GM12873 (cell line): ENCODE measurements at regions not wholly inside any gene's neighbourhood (a gene's known extent, or its start where the extent isn't known, plus 50 kb on each side); places are given as distances from the start of the nearest gene placed in this dataset.

Experiments
- TF ChIP-seq, protein P1 (sequence below): IDR thresholded peaks from 2 replicates; pipeline ENCODE4 v1.5.1; 2012; ENCODE audit warnings: low read depth, mild to moderate bottlenecking, moderate library complexity, low read length, control low read depth; ENCODE audit not compliant: insufficient read depth; ENCODE audit errors: missing control alignments

- TF ChIP-seq, protein P1, sequence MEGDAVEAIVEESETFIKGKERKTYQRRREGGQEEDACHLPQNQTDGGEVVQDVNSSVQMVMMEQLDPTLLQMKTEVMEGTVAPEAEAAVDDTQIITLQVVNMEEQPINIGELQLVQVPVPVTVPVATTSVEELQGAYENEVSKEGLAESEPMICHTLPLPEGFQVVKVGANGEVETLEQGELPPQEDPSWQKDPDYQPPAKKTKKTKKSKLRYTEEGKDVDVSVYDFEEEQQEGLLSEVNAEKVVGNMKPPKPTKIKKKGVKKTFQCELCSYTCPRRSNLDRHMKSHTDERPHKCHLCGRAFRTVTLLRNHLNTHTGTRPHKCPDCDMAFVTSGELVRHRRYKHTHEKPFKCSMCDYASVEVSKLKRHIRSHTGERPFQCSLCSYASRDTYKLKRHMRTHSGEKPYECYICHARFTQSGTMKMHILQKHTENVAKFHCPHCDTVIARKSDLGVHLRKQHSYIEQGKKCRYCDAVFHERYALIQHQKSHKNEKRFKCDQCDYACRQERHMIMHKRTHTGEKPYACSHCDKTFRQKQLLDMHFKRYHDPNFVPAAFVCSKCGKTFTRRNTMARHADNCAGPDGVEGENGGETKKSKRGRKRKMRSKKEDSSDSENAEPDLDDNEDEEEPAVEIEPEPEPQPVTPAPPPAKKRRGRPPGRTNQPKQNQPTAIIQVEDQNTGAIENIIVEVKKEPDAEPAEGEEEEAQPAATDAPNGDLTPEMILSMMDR: no peak
Measured at GRCh38 chr3:118472586-118472985, 562.1 kb downstream of the IGSF11 start.

- TF ChIP-seq, protein P1: no peak
Measured at GRCh38 chr3:118473343-118473742, 561.3 kb downstream of the IGSF11 start.

DNA sequence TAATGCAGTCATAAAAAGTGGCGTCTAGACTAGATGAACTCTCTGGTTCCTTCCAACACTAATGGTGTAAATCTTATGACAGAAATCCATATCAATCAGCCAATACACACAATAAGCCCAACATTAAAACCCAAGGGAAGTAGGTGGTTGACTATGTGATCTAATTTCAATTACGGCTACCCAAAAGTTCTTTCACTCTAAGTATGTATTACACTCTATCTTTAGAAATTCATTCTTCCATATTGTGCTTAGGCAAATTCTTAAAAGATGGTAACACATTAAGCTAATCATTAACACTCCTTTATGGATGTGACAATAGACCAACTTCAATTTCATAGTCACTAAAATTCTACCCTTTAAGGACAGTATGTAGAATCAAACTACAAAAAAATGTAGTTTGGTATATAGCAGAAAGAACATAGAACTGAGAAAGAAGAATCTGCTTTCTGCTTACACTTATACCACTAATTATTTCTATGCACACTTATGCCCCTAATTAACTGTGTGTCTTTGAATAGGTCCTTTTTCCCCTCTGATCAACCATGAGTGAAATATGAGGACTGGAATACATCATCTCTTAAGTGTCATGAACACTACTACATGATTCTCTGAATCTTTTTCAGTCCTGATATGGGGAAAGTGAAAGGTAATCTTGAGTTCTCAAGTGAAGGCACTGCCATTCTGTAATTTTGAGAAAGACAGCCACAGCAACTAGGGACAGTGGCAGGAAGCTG lies 557.6 kb downstream of the IGSF11 start:
- TF ChIP-seq, protein P1: no peak

GRCh38 chr3:118477768-118478167 lies 556.9 kb downstream of the IGSF11 start:
- TF ChIP-seq, protein P1: no peak

DNA sequence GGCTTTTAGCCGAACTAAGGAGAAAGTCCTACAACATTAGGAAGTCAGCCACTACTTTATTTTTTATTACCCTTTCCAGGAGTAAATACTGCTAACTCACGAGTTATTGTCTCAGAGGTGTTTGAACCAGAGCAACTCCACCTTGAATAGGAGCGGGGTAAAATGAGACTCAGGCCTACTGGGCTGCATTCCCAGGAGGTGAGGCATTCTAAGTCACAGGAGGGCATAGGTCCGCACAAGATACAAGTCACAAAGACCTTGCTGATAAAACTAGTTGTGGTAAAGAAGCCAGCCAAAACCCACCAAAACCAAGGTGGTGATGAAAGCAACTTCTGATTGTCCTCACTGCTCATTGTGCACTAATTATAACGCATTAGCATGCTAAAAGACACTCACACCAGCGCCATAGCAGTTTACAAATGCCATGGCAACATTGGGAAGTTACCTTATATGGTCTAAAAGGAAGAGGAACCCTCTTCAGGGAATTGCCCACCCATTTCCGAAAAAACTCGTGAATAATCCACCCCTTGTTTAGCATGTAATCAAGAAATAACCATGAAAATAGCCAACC lies 555.9 kb downstream of the IGSF11 start:
- TF ChIP-seq, protein P1: no peak

DNA sequence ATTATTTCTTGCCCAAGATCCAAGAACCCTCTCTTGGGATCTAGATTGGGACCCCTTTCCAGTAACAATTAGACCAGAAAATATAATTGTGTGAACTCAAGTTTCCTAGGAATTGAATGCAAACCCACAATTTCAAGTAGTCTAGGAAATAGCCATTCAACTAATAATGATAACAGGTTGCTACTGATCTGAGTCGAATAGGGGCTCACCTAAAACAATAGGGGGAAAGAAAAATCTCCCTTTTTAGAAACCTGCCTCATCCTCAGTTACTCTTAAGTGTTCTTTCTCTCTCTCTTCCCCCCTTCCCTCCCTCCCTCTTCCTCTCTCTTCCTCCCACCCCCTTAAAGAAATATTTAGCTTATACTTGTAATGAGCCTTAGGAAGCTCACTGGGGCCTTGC lies 555.3 kb downstream of the IGSF11 start:
- TF ChIP-seq, protein P1: no peak

DNA sequence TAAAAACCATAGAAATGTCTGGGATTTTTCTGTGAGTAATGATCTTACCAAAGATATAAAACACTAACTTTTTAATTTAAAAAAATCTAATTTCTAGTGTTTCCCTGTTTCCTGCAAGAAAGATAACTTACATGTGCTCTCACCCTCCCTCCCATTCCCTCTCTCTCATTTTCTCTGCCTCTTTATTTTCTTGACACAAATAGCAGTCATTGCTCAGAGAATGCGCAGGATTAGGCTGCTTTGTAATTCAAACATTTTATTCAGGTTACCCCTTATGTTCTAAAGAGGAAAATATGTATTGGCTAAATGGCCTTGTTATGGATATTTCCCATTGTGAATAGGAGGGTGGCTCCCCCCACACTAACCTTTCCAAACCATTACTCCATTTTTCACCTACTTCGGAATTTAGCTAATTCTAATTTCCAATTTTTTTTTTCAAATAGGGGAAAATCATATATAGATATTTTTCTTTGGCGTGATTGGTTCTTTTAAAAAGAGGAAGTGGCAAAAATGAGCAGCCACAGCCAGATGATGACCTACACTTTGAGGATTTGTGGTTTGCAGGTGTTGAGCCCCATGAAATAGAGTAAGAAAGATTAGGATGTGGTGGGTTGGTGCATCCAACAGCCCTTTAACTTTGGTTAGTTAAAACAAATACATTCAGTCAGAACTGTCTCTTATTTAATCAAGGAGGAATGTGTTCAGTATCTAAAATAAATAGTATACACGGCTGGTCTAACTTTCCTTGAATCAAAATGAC lies 554.4 kb downstream of the IGSF11 start:
- TF ChIP-seq, protein P1: no peak
